Activated CD8-positive, alpha-beta memory T cell treated with anti-CD3 and anti-CD28 coated beads, Interleukin-2, amount 50 U/mL, for 24 hours (primary cell): ENCODE measurements at regions not wholly inside any gene's neighbourhood (a gene's known extent, or its start where the extent isn't known, plus 50 kb on each side); places are given as distances from the start of the nearest gene placed in this dataset.

Experiments used
- DNase-seq: peaks from one replicate; pipeline ENCODE4 v3.0.0-alpha.2; 2020; ENCODE audit errors: extremely low read depth

DNA sequence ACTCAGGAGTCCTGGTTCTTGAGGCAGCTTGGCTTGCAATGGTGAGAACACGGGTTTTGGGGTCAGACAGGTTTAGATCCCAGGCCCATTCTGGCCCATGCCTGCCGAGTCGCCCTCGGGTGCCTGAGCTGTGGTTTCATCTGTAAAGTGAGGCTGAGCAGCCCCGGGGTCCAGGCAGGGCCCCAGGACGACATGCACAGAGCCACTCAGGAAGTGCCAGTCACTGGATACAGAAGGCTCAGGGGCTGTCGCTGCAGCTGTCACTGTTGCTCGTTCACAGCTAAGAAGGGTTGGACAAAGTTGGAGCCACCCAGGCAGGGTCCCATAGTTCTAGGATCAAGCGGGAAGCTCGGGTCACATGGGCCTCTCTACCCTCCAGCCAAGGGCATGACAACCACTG is 403.1 kb downstream of the BCL11B start:
- DNase-seq = no peak

- DNase-seq = no peak
Observed at GRCh38 chr14:98871796-98872195, 400.2 kb downstream of the BCL11B start.

DNA sequence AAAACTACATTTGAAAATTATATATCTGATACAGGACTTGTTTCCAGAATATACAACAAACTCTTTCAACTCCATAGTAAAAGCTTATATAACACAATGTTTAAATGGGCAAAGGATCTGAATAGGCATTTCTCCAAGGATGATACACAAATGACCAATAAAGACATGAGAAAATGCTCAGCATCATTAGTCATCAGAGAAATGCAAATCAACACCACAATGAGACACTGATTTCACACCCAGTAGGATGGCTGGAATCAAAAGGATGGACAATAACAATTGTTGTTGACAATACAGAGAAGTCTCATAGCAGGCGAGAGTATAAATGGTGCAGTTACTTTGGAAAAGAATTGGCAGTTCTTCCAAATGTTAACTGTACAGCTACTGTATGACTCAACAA is 394.9 kb downstream of the BCL11B start:
- no peak for DNase-seq

GRCh38 chr14:98878282-98878681 is 393.7 kb downstream of the BCL11B start:
- no peak for DNase-seq

DNA sequence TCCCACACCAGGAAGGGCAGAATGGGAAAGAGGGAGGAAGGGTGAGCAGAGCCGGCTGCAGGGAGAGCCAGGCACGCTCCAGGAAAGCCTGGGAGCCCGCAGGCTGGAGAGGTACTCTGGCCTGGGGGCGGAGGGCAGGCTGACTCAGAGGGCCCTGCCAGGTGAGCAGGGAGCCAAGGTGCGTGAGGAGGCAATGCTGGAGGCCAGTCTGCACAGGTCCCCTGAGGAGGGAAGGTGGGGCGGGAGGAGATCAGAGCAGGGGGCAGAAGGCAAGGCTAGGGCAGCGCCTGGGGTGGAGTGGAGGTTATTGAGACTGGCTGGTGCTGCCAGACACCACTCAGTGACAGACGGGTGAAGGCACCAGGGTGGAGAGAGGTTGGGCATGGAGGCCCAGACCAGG is 385.0 kb downstream of the BCL11B start:
- DNase-seq = no peak

GRCh38 chr14:98888281-98888680 is 383.7 kb downstream of the BCL11B start:
- no peak for DNase-seq

- DNase-seq = no peak
Observed at GRCh38 chr14:98888927-98889835, 382.8 kb downstream of the BCL11B start.

GRCh38 chr14:98889836-98890185 is 382.2 kb downstream of the BCL11B start:
- DNase-seq = no peak

DNA sequence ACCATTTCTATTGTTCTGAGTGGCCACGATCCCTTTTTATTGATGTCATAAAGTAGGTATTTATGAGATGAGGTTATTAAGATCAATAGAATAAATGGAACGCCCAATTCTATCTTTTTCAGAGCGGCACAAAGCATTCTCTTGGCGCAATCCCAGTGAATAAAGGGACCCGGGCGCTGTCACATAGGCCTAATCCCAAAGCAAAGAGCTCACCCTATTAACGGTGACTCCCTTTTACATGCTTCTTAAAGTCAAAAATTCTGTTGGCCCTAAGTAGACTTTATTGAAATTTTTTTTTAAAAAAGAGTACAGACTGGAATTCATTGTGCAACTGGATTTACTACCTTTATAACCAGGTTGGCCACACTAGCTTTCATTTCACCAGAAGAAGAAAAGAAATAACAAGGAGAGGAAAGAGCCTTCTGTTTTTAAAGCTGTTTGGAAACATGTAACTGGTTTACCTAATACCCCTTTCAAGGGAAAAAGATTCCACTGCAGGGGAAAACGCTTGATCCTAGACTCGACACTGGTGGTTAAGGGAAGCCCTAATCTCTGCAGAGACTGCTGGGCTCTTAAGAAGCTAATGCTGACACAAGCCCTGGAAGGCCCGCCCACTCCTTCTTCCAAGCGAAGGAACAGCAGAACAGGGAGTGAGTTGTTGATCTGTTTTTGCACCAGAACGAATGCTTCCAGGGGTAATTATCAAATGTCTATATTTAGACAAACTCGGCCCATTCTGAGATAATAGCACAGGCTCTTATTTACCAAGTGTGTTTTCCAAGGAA is 381.2 kb downstream of the BCL11B start:
- no peak for DNase-seq

DNA sequence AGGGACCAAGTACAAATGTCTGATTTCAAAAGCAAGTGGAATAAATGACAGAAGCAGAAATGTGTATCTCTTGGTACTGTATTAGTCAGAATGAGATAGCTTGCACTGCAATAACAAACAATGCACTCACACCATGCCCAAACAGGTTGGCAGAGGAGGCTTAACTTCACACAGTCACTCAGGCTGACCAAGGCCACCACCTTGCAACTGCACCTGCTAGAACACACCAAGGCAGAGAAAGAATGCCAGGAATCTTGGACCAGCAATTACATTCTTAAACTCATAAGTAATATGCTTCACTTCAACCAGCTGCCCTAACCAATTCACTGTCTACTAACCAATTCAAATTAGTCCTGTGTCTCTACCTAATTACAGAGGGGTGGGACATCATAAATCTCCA is 378.3 kb downstream of the BCL11B start:
- no peak for DNase-seq

- no peak for DNase-seq
Observed at GRCh38 chr14:98894600-98894999, 377.4 kb downstream of the BCL11B start.

DNA sequence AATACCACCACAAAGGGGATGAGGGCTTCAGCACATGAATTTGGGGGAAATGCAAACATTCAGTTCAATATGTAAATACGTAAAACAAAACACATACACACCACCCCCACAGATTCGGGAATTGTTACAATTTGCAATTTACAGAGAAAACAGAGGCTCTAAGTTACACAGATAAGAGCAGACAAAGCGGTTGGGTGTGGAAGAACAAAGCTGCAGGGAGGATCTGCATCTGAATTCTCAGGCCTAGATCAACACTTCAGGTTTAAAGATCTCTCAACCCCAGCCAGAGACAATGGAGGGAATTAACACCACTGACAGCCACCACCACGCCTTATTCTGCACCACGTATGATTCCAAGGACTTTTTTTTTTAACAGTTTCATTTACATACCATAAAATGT is 375.5 kb downstream of the BCL11B start:
- DNase-seq = no peak

- no peak for DNase-seq
Observed at GRCh38 chr14:98897605-98898309, 374.2 kb downstream of the BCL11B start.

DNA sequence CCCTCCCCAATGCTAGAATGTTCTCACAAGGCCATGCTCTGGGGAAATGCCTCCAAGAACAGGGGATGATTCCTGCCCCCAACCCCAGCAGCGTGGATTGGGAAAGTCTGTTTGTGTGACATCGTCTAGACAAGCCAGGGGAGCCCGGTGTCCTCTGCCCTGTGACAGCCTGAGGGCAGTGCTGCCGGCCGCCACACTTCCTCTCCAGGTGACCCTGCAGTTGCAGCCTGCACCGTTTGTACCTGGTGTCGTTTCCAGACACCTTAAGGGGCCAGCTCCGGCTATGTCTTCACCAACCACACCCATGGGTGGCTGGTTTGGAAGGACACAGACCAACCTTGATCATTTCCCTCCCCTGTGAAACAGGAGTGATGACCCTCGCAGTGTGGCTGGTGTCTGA is 372.6 kb downstream of the BCL11B start:
- DNase-seq = no peak

DNA sequence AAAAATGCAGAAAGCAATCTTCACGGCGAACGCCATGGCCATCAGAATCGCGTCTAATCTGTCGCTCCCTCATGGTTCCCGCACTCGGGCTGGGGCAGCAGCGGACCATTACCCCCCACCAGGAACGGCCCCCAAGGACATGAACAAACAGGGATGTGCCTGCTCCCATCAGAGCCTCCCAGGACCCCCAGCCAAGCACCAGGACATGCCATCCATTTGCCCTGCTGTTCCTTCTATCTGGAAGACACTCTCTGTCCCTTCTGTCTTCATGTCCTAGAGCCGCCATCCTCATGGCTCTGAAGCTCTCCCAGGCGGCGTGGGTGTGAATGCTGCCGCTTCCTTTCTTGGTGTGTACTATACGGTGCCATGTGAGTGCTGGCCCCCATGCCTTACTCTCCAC is 371.8 kb downstream of the BCL11B start:
- DNase-seq = no peak

DNA sequence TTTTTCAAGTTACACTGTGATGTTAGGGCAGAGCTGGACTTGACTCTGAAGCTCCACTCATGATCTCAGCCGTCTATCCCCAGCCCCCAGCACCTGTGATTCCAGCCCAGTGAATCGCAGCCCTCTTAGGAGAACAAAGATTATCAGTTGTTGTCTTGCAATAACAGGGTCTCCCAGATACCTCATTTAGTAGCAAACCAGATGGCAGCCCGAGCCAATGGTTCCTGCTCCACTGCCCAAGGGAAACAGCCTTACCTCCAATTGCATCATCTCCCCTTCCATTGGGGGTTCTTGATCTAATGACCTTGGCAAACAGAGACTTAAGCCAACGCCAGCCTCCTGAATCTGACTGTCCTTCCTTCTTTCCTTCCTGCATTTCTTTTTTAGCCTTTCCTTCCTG is 371.2 kb downstream of the BCL11B start:
- DNase-seq = no peak

- DNase-seq = no peak
Observed at GRCh38 chr14:98901511-98902205, 370.3 kb downstream of the BCL11B start.

- DNase-seq = no peak
Observed at GRCh38 chr14:98903371-98903770, 368.6 kb downstream of the BCL11B start.

DNA sequence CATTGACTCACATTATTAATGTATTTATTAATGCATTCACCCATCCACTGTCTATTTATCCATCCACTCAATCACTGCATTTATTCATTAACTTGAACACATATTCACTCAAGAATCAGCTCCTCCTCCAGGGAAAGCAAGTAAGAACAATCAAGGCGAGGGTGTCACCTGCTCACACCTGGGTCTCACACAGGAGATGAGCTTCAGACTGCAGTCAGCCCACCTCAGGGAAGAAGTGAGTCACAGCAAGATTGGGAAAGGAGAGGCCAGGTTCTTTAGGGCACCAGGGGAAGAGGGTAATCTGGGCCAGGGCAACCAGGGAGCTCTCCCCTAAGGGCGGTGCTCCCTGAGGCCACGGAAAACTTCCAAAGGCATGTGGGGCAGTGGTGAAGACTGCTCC is 367.3 kb downstream of the BCL11B start:
- DNase-seq = no peak

DNA sequence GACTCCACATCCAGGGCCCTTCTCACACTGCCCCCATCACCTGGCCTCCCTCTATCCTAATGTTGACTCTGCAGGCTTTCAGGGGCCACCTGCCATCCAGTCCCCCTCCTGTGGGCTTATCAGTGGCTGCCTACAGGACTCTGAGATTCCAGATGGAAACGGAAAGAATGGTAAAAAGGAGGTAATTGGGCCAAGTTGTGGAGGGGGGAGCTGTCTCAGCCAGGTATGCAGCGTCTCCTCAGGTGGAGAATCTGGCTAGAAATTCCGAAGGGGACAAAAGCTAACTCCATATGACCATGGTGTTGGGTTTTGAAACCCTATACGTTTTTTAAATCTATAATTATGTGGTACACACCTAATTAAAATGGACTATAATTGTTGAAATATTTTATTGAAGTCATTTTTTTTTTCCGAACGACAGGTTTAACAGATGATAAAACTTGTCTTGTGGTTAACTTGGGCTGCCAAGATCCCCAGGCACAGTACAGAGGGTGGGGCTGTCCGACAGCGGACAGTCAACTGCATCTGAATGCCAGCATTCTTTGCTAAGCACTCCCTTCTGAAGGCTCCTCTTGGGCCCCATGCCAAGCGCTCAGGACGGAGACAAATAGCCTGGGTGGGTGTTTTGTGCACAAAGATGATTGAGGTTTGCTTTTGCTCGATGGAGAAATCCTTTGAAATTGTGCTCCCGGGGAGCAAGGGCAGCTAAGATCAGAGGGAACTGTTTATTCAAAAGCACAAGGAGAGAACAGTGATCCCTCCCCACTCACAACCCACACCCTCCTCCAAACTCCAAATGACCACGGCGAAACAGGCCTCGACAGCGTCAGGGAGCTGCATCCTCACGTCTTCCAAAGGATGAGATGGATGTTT is 365.6 kb downstream of the BCL11B start:
- no peak for DNase-seq

DNA sequence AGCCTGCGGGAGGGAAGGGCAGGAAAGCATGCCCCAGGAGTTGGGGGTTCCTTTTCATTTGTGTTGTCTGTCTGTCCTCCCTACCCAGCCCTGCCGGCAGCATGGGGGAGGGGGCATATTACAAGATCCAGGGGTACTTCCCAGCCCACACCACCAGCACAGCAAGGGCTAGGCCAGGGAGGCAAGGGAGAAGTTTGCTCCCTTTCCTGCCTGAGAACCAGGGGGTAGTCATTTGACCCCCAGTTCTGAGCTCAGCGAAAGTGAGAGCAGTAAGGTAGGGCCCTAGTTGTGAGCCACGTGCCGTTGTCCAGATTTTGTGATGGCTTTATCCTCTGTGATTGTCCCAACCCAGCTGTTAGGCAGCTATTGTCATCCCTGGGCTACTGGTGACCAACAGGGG is 364.7 kb downstream of the BCL11B start:
- DNase-seq = no peak
